GM12892 (cell line): ENCODE measurements at regions not wholly inside any gene's neighbourhood (a gene's known extent, or its start where the extent isn't known, plus 50 kb on each side); places are given as distances from the start of the nearest gene placed in this dataset.

ENCODE experiments used
- POLR2A ChIP-seq: IDR thresholded peaks from 2 replicates; pipeline ENCODE4 v1.6.1; 2011; ENCODE audit warnings: low read depth, low read length, control low read depth
- POLR2AphosphoS5 ChIP-seq: IDR thresholded peaks from 2 replicates; pipeline ENCODE4 v1.6.1; 2011; ENCODE audit warnings: low read depth, low read length, control low read depth

GRCh38 chr20:4490606-4491280 lies 195.5 kb upstream of the PRNP start:
- TF ChIP-seq POLR2A (no peak), POLR2AphosphoS5 (no peak)
